ENCODE measurements at regions not wholly inside any gene's neighbourhood (a gene's known extent, or its start where the extent isn't known, plus 50 kb on each side); places are given as distances from the start of the nearest gene placed in this dataset.

GRCh38 chr10:8380833-8381496, 326.5 kb downstream of the GATA3 start:
- no peak for TF ChIP-seq EZH2 (IDR thresholded peaks at IDR 0.05; ENCODE audit: insufficient read depth, poor library complexity, severe bottlenecking)
- no peak for TF ChIP-seq EZH2phosphoT487 (IDR thresholded peaks at IDR 0.05; ENCODE audit: insufficient read depth, low read depth)
